ENCODE measurements at regions not wholly inside any gene's neighbourhood (a gene's known extent, or its start where the extent isn't known, plus 50 kb on each side); places are given as distances from the start of the nearest gene placed in this dataset.

- Histone ChIP-seq H3K79me2 (ENCODE audit: insufficient read depth) (no peaks in the 10 kb centered on the region), H2AFZ (ENCODE audit: low read depth) (no peak overlapping the region), H3F3A (replicated peaks; ENCODE audit: insufficient read depth) (no peaks in the 10 kb centered on the region), H3K4me1 (ENCODE audit: control insufficient read depth in 1 of 2, insufficient read depth in 2 of 2, low read depth in 1 of 2, low read length in 1 of 2) (peaks cover 0 to 5% of the 10 kb centered on the region in 2 experiments; a peak in 1 of 4 replicates), H3K4me2 (no peak overlapping the region), H3K27ac (ENCODE audit: low read depth in 2 of 2, low read length in 1 of 2) (no peak overlapping the region), H4K20me1 (ENCODE audit: insufficient read depth) (no peaks in the 10 kb centered on the region), H3K9me3 (no peaks in the 10 kb centered on the region), H3K9me2 (peaks cover 3% of the 10 kb centered on the region; the same call in 1 of the 2 replicates), H3K4me3 (ENCODE audit: low read depth in 2 of 2, low read length in 1 of 2) (no peak overlapping the region), H3K9ac (no peak overlapping the region), H3K36me3 (replicated peaks in 1 of 2; ENCODE audit: control insufficient read depth in 1 of 2, insufficient read depth in 2 of 2, low read length in 1 of 2) (no peaks in the 10 kb centered on the region), H3K27me3 (ENCODE audit: insufficient read depth) (peaks cover 22% of the 10 kb centered on the region; the same call in 1 of the 2 replicates)
- TF ChIP-seq RCOR1 (IDR thresholded peaks at IDR 0.05; ENCODE audit: low read length) (no peak), RAD21 (IDR thresholded peaks at IDR 0.05; ENCODE audit: low read length) (no peak), CTCF (IDR thresholded peaks at IDR 0.05) (no peak), REST (IDR thresholded peaks at IDR 0.05; ENCODE audit: low read depth, low read length) (no peak), FOXJ3 (CRISPR knock-in tag; IDR thresholded peaks at IDR 0.05) (no peak), ZBTB33 (IDR thresholded peaks at IDR 0.05; ENCODE audit: borderline replicate concordance, low read depth) (no peak), SMC3 (IDR thresholded peaks at IDR 0.05; ENCODE audit: low read depth, low read length) (no peak), YY1 (IDR thresholded peaks at IDR 0.05; ENCODE audit: low read depth) (no peak), MXI1 (IDR thresholded peaks at IDR 0.05; ENCODE audit: low read depth, low read length) (no peak), TEAD4 (IDR thresholded peaks at IDR 0.05; ENCODE audit: borderline replicate concordance, insufficient read depth) (no peak), RXRA (IDR thresholded peaks at IDR 0.05; ENCODE audit: borderline replicate concordance, low read depth) (no peak), USF2 (IDR thresholded peaks at IDR 0.05; ENCODE audit: borderline replicate concordance, low read depth, low read length) (no peak), TAF1 (IDR thresholded peaks at IDR 0.05; ENCODE audit: borderline replicate concordance, low read depth, low read length) (no peak), CHD2 (IDR thresholded peaks at IDR 0.05; ENCODE audit: low read length, partially characterized antibody) (no peak), MAX (IDR thresholded peaks at IDR 0.05; ENCODE audit: low read depth) (no peak), GABPA (IDR thresholded peaks at IDR 0.05; ENCODE audit: low read depth) (no peak), RFX5 (IDR thresholded peaks at IDR 0.05; ENCODE audit: low read length) (no peak), PBX3 (IDR thresholded peaks at IDR 0.05) (no peak), IRF3 (IDR thresholded peaks at IDR 0.05; ENCODE audit: low read depth, low read length) (no peak)
- ChIA-PET POLR2A (no interaction called here), CTCF (no interaction called here)
- 32% methylated on average over 1 of the region's 1 CpG for WGBS (ENCODE audit: low lambda C conversion rate)
- DNase-seq: no peak
These were observed 59.1 kb downstream of the RASSF10 start for GRCh38 chr11:13068211-13068610.

Measured in SK-N-SH (cell line).